Activated T-cell treated with anti-CD3 and anti-CD28 coated beads, Interleukin-2, amount 50 U/mL, for 72 hours (primary cell): ENCODE measurements at regions not wholly inside any gene's neighbourhood (a gene's known extent, or its start where the extent isn't known, plus 50 kb on each side); places are given as distances from the start of the nearest gene placed in this dataset.

ENCODE experiments used
- ATAC-seq, 2 donors: fragments of 150-1000 bp; cut with Tn5 transposase; replicated peaks in 1 of 2; 2 replicates each; pipeline ENCODE4 v1.10.0; 2021; ENCODE audit warnings: moderate library complexity in 2 of 2, mild to moderate bottlenecking in 1 of 2
- DNase-seq, 2 donors: peaks; one replicate each; pipeline ENCODE4 v3.0.0; 2021 to 2022; ENCODE audit warnings: mixed read lengths in 1 of 2
- H3K27ac Mint-ChIP-seq: one replicate; pipeline ENCODE4 v1.8.0; 2022; ENCODE audit warnings: mild to moderate bottlenecking, moderate library complexity, mixed read lengths
- H3K27me3 Mint-ChIP-seq: one replicate; pipeline ENCODE4 v1.8.0; 2022; ENCODE audit warnings: low read depth, mixed read lengths
- H3K36me3 Mint-ChIP-seq, 2 donors: one replicate each; pipeline ENCODE4 v1.8.0; 2022; ENCODE audit warnings: mixed read lengths in 2 of 2, mild to moderate bottlenecking in 1 of 2; ENCODE audit not compliant: insufficient read depth in 2 of 2
- H3K4me1 Mint-ChIP-seq: one replicate; pipeline ENCODE4 v1.8.0; 2022; ENCODE audit warnings: low read depth, mixed read lengths
- H3K4me3 Mint-ChIP-seq, 2 donors: one replicate each; pipeline ENCODE4 v1.8.0; 2022; ENCODE audit warnings: mild to moderate bottlenecking in 2 of 2, mixed read lengths in 2 of 2, moderate library complexity in 2 of 2
- H3K9me3 Mint-ChIP-seq, 2 donors: one replicate each; pipeline ENCODE4 v1.8.0; 2022; ENCODE audit warnings: mixed read lengths in 2 of 2

- ATAC-seq (no peak), DNase-seq (no peak)
- Mint-ChIP-seq H3K27me3 (no peaks in the 10 kb centered on the region), H3K4me1 (no peaks in the 10 kb centered on the region), H3K27ac (no peak overlapping the region), H3K36me3 (peaks cover 0 to 5% of the 10 kb centered on the region in 2 donors), H3K4me3 (no peak overlapping the region), H3K9me3 (peaks cover 10 to 13% of the 10 kb centered on the region in 2 donors)
Measured at GRCh38 chr11:81449588-81450156, 1284.0 kb downstream of the FAM181B start.

- Mint-ChIP-seq H3K27me3 (no peaks in the 10 kb centered on the region), H3K27ac (no peak overlapping the region), H3K4me1 (no peaks in the 10 kb centered on the region), H3K4me3 (no peak overlapping the region), H3K36me3 (no peaks in the 10 kb centered on the region), H3K9me3 (peaks cover 2 to 3% of the 10 kb centered on the region in 2 donors)
- DNase-seq (no peak), ATAC-seq (no peak)
Measured at GRCh38 chr11:81444297-81444696, 1289.4 kb downstream of the FAM181B start.

- Mint-ChIP-seq H3K27me3 (no peaks in the 10 kb centered on the region), H3K36me3 (no peaks in the 10 kb centered on the region), H3K4me1 (no peaks in the 10 kb centered on the region), H3K27ac (no peak overlapping the region), H3K9me3 (no peaks in the 10 kb centered on the region), H3K4me3 (no peak overlapping the region)
- DNase-seq (no peak), ATAC-seq (no peak)
Measured at GRCh38 chr11:81432333-81432732, 1301.3 kb downstream of the FAM181B start.

- H3K27ac Mint-ChIP-seq = no peak overlapping the region
- no peaks in the 10 kb centered on the region for H3K27me3 Mint-ChIP-seq
- H3K36me3 Mint-ChIP-seq = no peaks in the 10 kb centered on the region
- H3K9me3 Mint-ChIP-seq = peaks cover 0 to 4% of the 10 kb centered on the region in 2 donors
- DNase-seq (no peak), ATAC-seq (no peak)
- no peak overlapping the region for H3K4me3 Mint-ChIP-seq
- H3K4me1 Mint-ChIP-seq = no peaks in the 10 kb centered on the region
Measured at GRCh38 chr11:81424822-81425221, 1308.8 kb downstream of the FAM181B start.

GRCh38 chr11:81422402-81422801, 1311.3 kb downstream of the FAM181B start:
- Mint-ChIP-seq H3K27ac (no peak overlapping the region), H3K36me3 (no peaks in the 10 kb centered on the region), H3K27me3 (no peaks in the 10 kb centered on the region), H3K4me3 (no peak overlapping the region), H3K4me1 (no peaks in the 10 kb centered on the region), H3K9me3 (peaks cover 0 to 4% of the 10 kb centered on the region in 2 donors)
- ATAC-seq (no peak), DNase-seq (no peak)

- Mint-ChIP-seq H3K27me3 (no peaks in the 10 kb centered on the region), H3K4me1 (no peaks in the 10 kb centered on the region), H3K36me3 (no peaks in the 10 kb centered on the region), H3K4me3 (no peak overlapping the region), H3K9me3 (peaks cover under 1 to 3% of the 10 kb centered on the region in 2 donors), H3K27ac (no peak overlapping the region)
- DNase-seq (no peak), ATAC-seq (no peak)
Measured at GRCh38 chr11:81421251-81421860, 1312.3 kb downstream of the FAM181B start.

- ATAC-seq = no peak
- no peaks in the 10 kb centered on the region for H3K4me1 Mint-ChIP-seq
- H3K27ac Mint-ChIP-seq = no peak overlapping the region
- H3K4me3 Mint-ChIP-seq = no peak overlapping the region
- H3K9me3 Mint-ChIP-seq = peaks cover 3 to 4% of the 10 kb centered on the region in 2 donors
- no peak for DNase-seq
- no peaks in the 10 kb centered on the region for H3K36me3 Mint-ChIP-seq
- no peaks in the 10 kb centered on the region for H3K27me3 Mint-ChIP-seq
Measured at GRCh38 chr11:81420668-81421250, 1312.9 kb downstream of the FAM181B start.

GRCh38 chr11:81397316-81397715, 1336.3 kb downstream of the FAM181B start:
- ATAC-seq (no peak), DNase-seq (no peak)
- Mint-ChIP-seq H3K27ac (no peak overlapping the region), H3K4me3 (no peak overlapping the region), H3K27me3 (no peaks in the 10 kb centered on the region), H3K4me1 (no peaks in the 10 kb centered on the region), H3K36me3 (no peaks in the 10 kb centered on the region), H3K9me3 (peaks cover 0 to 5% of the 10 kb centered on the region in 2 donors)

GRCh38 chr11:81394311-81394710, 1339.4 kb downstream of the FAM181B start:
- Mint-ChIP-seq H3K9me3 (peaks cover 0 to 5% of the 10 kb centered on the region in 2 donors), H3K27ac (no peak overlapping the region), H3K4me1 (no peaks in the 10 kb centered on the region), H3K4me3 (no peak overlapping the region), H3K36me3 (no peaks in the 10 kb centered on the region), H3K27me3 (no peaks in the 10 kb centered on the region)
- ATAC-seq = no peak
- no peak for DNase-seq

- Mint-ChIP-seq H3K27me3 (no peaks in the 10 kb centered on the region), H3K4me3 (no peak overlapping the region), H3K9me3 (peaks cover 1 to 3% of the 10 kb centered on the region in 2 donors), H3K27ac (no peak overlapping the region), H3K36me3 (no peaks in the 10 kb centered on the region), H3K4me1 (no peaks in the 10 kb centered on the region)
- ATAC-seq = no peak
- no peak for DNase-seq
Measured at GRCh38 chr11:81388326-81388725, 1345.3 kb downstream of the FAM181B start.

GRCh38 chr11:81380395-81380794, 1353.3 kb downstream of the FAM181B start:
- Mint-ChIP-seq H3K27ac (no peak overlapping the region), H3K9me3 (no peaks in the 10 kb centered on the region), H3K27me3 (no peaks in the 10 kb centered on the region), H3K4me1 (no peaks in the 10 kb centered on the region), H3K4me3 (no peak overlapping the region), H3K36me3 (no peaks in the 10 kb centered on the region)
- no peak for DNase-seq
- ATAC-seq = no peak

GRCh38 chr11:81377418-81377817, 1356.2 kb downstream of the FAM181B start:
- H3K9me3 Mint-ChIP-seq = peaks cover 3 to 6% of the 10 kb centered on the region in 2 donors
- no peak overlapping the region for H3K4me3 Mint-ChIP-seq
- H3K36me3 Mint-ChIP-seq = no peaks in the 10 kb centered on the region
- ATAC-seq = no peak
- H3K27me3 Mint-ChIP-seq = no peaks in the 10 kb centered on the region
- DNase-seq = no peak
- H3K27ac Mint-ChIP-seq = no peak overlapping the region
- no peaks in the 10 kb centered on the region for H3K4me1 Mint-ChIP-seq

GRCh38 chr11:81373986-81374385, 1359.7 kb downstream of the FAM181B start:
- DNase-seq = no peak
- Mint-ChIP-seq H3K9me3 (peaks cover 3 to 6% of the 10 kb centered on the region in 2 donors), H3K36me3 (no peaks in the 10 kb centered on the region), H3K27ac (no peak overlapping the region), H3K4me1 (no peaks in the 10 kb centered on the region), H3K27me3 (no peaks in the 10 kb centered on the region), H3K4me3 (no peak overlapping the region)
- no peak for ATAC-seq

- Mint-ChIP-seq H3K4me3 (no peak overlapping the region), H3K4me1 (no peaks in the 10 kb centered on the region), H3K36me3 (no peaks in the 10 kb centered on the region), H3K27ac (no peak overlapping the region), H3K27me3 (no peaks in the 10 kb centered on the region), H3K9me3 (peaks cover 0 to 2% of the 10 kb centered on the region in 2 donors)
- ATAC-seq (no peak), DNase-seq (no peak)
Measured at GRCh38 chr11:81368192-81368591, 1365.5 kb downstream of the FAM181B start.
